Adrenal gland (tissue), 9 donors: ENCODE measurements at regions not wholly inside any gene's neighbourhood (a gene's known extent, or its start where the extent isn't known, plus 50 kb on each side); places are given as distances from the start of the nearest gene placed in this dataset.

Experiments
- DNase-seq, 7 donors: peaks; one replicate each; pipeline ENCODE4 v3.0.0-alpha.2; 2019 to 2020
- H3K27ac ChIP-seq, 5 donors: fragments of 200-600 bp; sonication (generic) in 4 of 5; 1 replicate in 3 of 5; 2 replicates in 2 of 5; pipeline versions ENCODE4 v1.5.1 to v1.8.0; 2016 to 2020; ENCODE audit warnings: mild to moderate bottlenecking in 1 of 5
- H3K27me3 ChIP-seq: fragments of 200-600 bp; 2 replicates; pipeline ENCODE4 v1.8.0; 2021
- H3K36me3 ChIP-seq, 2 donors: fragments of 200-600 bp; replicated peaks in 1 of 2; 1 replicate in 1 of 2; 2 replicates in 1 of 2; pipeline versions ENCODE4 v1.5.1 to v1.8.0; 2018 to 2022
- H3K4me1 ChIP-seq, 2 donors: fragments of 200-600 bp; replicated peaks in 1 of 2; 1 replicate in 1 of 2; 2 replicates in 1 of 2; pipeline versions ENCODE4 v1.5.1 to v1.8.0; 2018 to 2021
- H3K4me3 ChIP-seq, 4 donors: fragments of 200-600 bp; sonication (generic) in 3 of 4; one replicate each; pipeline ENCODE4 v1.5.1; 2016 to 2018
- H3K9me3 ChIP-seq, 3 donors: fragments of 200-600 bp; sonication (generic) in 1 of 3; replicated peaks in 1 of 3; 1 replicate in 2 of 3; 2 replicates in 1 of 3; pipeline versions ENCODE4 v1.5.1 to v1.8.0; 2016 to 2021
- POLR2A ChIP-seq, 2 donors: fragments of 450-650 bp; IDR thresholded peaks; one replicate each; pipeline ENCODE4 v1.6.1; 2017; ENCODE audit warnings: antibody characterized with exemption in 2 of 2, mild to moderate bottlenecking in 2 of 2, moderate library complexity in 1 of 2
- WGBS, 4 donors: extraction: QIAGEN DNeasy Blood & Tissue Kit in 2 of 4; methylation state at CpG; one replicate each; pipeline versions ENCODE4 v1.1.5 to v1.1.7; 2013 to 2017; 5-methylcytosine and 5-hydroxymethylcytosine counted together
- intact Hi-C, 2 donors: fragments of 100-400 bp; cut with DNase I; formaldehyde crosslinking; loops; one replicate each; pipeline versions ENCODE4 v1.14.1 to v1.15.0; 2022 to 2023
- TF ChIP-seq, protein P1 (sequence below), 6 experiments: fragments of 450-650 bp in 4 of 6; fragments of 200-600 bp in 2 of 6; sonication (generic) in 1 of 6; IDR thresholded peaks; 1 replicate in 5 of 6; 2 replicates in 1 of 6; pipeline versions ENCODE4 v1.5.1 to v1.8.0; 2016 to 2021; ENCODE audit warnings: antibody characterized with exemption in 6 of 6, mild to moderate bottlenecking in 2 of 6, moderate library complexity in 1 of 6
- donor health status: healthy with polysubstance abuse.
- donor health status: Bipolar disorder and iron deficiency.
- donor health status: DM: yes; HTN: yes; CAD: no.
- donor health status: DM: no; HTN: no; CAD: no.
- donor health status: DM: no; HTN: no; CAD: no.

DNA sequence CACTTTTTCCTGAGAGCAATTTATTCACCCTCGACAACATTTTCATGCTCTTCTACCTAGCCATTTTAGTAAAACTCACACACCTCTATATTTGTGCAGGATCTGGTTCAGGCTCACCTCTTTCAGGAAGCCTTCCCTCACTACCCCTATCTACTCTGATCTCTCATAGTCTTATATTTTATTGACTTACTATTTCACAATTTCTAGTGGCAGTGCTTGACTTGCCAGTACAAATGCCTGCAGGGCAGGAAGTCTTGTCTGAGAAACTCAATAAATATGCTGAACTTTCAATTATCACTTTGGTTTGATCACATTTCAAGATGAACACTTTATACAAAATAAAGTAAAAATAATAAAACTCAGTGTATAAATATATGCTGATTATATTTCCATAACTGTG lies 226.8 kb downstream of the CETN3 start:
- Histone ChIP-seq H3K27ac (no peak overlapping the region), H3K4me1 (no peaks in the 10 kb centered on the region), H3K36me3 (no peaks in the 10 kb centered on the region), H3K27me3 (no peaks in the 10 kb centered on the region), H3K4me3 (no peak overlapping the region), H3K9me3 (no peaks in the 10 kb centered on the region)
- WGBS, 4 donors: 89 to 100% (median 93%) methylated on average over 1 of the region's 1 CpG
- DNase-seq: no peak
- intact Hi-C loops: no loop called here
- no peak for TF ChIP-seq POLR2A (IDR thresholded peaks at IDR 0.05)
- TF ChIP-seq, protein P1, sequence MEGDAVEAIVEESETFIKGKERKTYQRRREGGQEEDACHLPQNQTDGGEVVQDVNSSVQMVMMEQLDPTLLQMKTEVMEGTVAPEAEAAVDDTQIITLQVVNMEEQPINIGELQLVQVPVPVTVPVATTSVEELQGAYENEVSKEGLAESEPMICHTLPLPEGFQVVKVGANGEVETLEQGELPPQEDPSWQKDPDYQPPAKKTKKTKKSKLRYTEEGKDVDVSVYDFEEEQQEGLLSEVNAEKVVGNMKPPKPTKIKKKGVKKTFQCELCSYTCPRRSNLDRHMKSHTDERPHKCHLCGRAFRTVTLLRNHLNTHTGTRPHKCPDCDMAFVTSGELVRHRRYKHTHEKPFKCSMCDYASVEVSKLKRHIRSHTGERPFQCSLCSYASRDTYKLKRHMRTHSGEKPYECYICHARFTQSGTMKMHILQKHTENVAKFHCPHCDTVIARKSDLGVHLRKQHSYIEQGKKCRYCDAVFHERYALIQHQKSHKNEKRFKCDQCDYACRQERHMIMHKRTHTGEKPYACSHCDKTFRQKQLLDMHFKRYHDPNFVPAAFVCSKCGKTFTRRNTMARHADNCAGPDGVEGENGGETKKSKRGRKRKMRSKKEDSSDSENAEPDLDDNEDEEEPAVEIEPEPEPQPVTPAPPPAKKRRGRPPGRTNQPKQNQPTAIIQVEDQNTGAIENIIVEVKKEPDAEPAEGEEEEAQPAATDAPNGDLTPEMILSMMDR (IDR thresholded peaks at IDR 0.05): no peak

DNA sequence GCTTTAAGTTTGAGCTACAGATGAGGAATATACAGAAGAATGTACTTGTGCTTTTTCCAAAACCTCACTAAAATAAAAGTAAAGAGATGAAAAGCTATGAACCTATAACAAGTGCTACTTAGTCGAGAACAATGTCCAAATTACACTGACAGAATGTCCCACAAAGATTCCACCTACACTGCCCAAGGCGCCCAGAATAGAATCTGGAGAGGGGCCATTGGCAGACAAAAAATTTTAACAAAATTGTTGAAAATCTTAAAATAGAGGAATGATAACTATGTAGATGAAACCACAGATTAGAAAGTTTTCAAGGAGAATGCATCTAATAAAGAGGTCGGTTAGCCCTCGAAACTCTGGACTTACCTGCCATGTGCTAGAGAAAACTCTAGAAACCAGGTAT lies 235.3 kb downstream of the CETN3 start:
- no peak for DNase-seq

DNA sequence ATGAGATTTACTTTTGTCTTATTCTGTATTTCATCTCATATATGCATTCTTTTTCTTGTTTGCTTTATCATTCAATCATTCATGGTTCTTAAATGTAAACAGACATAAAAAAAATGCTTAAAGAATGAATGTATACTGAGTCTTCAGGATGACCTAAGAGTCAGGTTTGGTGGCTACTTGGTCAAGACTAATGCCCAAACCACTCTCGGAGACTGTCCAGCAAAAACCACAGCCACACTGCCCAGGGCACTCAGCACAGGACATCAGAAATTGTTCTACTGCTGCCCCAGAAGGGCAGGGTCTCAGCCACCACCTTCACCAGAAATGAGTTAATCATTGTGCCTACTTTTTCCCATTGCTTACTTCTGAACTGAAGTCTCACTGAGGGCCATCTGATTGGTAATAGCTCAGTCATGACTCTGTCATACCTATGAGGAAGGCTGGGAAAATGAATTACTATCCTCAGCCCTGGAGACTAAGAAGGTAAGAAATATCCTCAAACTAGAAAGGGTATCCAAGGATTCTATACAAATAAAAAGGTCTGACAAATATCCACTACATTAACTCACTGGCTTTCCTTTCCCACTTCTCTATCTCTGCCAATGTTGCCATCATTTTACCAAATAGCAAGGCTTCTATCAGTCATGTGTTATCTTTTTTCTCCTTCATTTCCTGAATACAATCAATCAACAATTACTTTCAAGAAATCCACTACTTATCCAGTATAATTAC lies 236.1 kb downstream of the CETN3 start:
- 89 to 97% (median 91%) methylated on average over 1 of the region's 1 CpG for WGBS, 4 donors

More for the DNA sequence above, 235.3 kb downstream of the CETN3 start:
- no peak overlapping the region for H3K4me3 ChIP-seq
- TF ChIP-seq, protein P1 (IDR thresholded peaks at IDR 0.05): no peak
- no peaks in the 10 kb centered on the region for H3K9me3 ChIP-seq
- no peak overlapping the region for H3K27ac ChIP-seq
- H3K4me1 ChIP-seq: peaks cover 0 to 17% of the 10 kb centered on the region in 2 donors
- no peaks in the 10 kb centered on the region for H3K27me3 ChIP-seq
- 84 to 91% (median 89%) methylated on average over 4 of the region's 4 CpGs for WGBS, 4 donors
- no peaks in the 10 kb centered on the region for H3K36me3 ChIP-seq
- intact Hi-C loops: no loop called here

DNA sequence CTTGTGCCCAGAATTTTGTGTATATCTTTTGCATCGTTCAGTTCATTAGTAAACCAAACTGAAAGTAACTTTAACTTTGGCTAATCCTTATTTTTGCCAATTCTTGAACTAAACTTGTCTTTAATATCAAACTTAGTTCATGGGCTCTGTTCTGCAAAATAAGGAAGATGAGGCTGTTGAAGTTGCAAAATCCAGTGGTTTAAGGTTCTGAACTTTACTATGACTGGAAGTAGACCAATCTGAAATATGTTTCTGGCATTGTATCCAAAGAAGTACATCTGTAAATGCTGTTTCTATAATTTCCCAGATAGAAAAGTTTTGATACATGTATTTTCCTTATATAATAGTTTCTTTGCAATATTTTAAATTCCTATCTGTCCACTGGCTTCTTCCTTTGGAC lies 238.1 kb downstream of the CETN3 start:
- Histone ChIP-seq H3K4me1 (peaks cover 5 to 20% of the 10 kb centered on the region in 2 donors), H3K4me3 (no peak overlapping the region), H3K27ac (no peak overlapping the region), H3K36me3 (no peaks in the 10 kb centered on the region), H3K27me3 (no peaks in the 10 kb centered on the region), H3K9me3 (no peaks in the 10 kb centered on the region)
- no peak for DNase-seq
- TF ChIP-seq, protein P1 (IDR thresholded peaks at IDR 0.05): no peak
- no peak for TF ChIP-seq POLR2A (IDR thresholded peaks at IDR 0.05)
- intact Hi-C loops: no loop called here
- 0% methylated on average over 1 of the region's 1 CpG for WGBS, 4 donors

More for the DNA sequence above, 236.1 kb downstream of the CETN3 start:
- Histone ChIP-seq H3K4me3 (no peak overlapping the region), H3K9me3 (no peaks in the 10 kb centered on the region), H3K27ac (no peak overlapping the region), H3K36me3 (no peaks in the 10 kb centered on the region), H3K27me3 (no peaks in the 10 kb centered on the region), H3K4me1 (peaks cover 5 to 20% of the 10 kb centered on the region in 2 donors)
- TF ChIP-seq, protein P1 (IDR thresholded peaks at IDR 0.05): no peak
- no peak for TF ChIP-seq POLR2A (IDR thresholded peaks at IDR 0.05)
- intact Hi-C loops: no loop called here
- no peak for DNase-seq
